NCI-H524 (cell line): ENCODE measurements at regions not wholly inside any gene's neighbourhood (a gene's known extent, or its start where the extent isn't known, plus 50 kb on each side); places are given as distances from the start of the nearest gene placed in this dataset.

Source experiments
- DNase-seq, 2 experiments: peaks; one replicate each; lab custom pipeline; 2025; lab: John Stamatoyannopoulos, UW

GRCh38 chr2:71776227-71776626 lies 322.9 kb downstream of the DYSF start:
- no peak for DNase-seq

- no peak for DNase-seq
Observed at GRCh38 chr2:71773218-71773617, 319.9 kb downstream of the DYSF start.

GRCh38 chr2:71772510-71773172 lies 319.3 kb downstream of the DYSF start:
- DNase-seq, result no peak

- no peak for DNase-seq
Observed at GRCh38 chr2:71767663-71768062, 314.3 kb downstream of the DYSF start.

GRCh38 chr2:71759060-71759459 lies 305.7 kb downstream of the DYSF start:
- DNase-seq, result no peak

GRCh38 chr2:71757351-71757750 lies 304.0 kb downstream of the DYSF start:
- DNase-seq, result no peak

GRCh38 chr2:71756280-71756906 lies 303.0 kb downstream of the DYSF start:
- no peak for DNase-seq

GRCh38 chr2:71751590-71751989 lies 298.2 kb downstream of the DYSF start:
- no peak for DNase-seq

GRCh38 chr2:71749671-71750101 lies 296.3 kb downstream of the DYSF start:
- peak in 1 of 2 experiments; percentile 21 for DNase-seq

GRCh38 chr2:71748227-71748626 lies 294.9 kb downstream of the DYSF start:
- DNase-seq, result no peak

- DNase-seq, result no peak
Observed at GRCh38 chr2:71747559-71747958, 294.2 kb downstream of the DYSF start.

- DNase-seq, result no peak
Observed at GRCh38 chr2:71746946-71747501, 293.7 kb downstream of the DYSF start.

GRCh38 chr2:71744781-71745180 lies 291.4 kb downstream of the DYSF start:
- DNase-seq, result no peak

- DNase-seq, result peak in 1 of 2 experiments; percentile 34
Observed at GRCh38 chr2:71743995-71744675, 290.8 kb downstream of the DYSF start.

GRCh38 chr2:71742953-71743601 lies 289.7 kb downstream of the DYSF start:
- DNase-seq, result no peak

- DNase-seq, result peak in 1 of 2 experiments; percentile 20
Observed at GRCh38 chr2:71736986-71737385, 283.6 kb downstream of the DYSF start.

GRCh38 chr2:71736091-71736861 lies 282.9 kb downstream of the DYSF start:
- no peak for DNase-seq
